ENCODE measurements at regions not wholly inside any gene's neighbourhood (a gene's known extent, or its start where the extent isn't known, plus 50 kb on each side); places are given as distances from the start of the nearest gene placed in this dataset.

GRCh38 chr2:212727751-212728150, 189.1 kb upstream of the ERBB4 start:
- TF ChIP-seq POLR2A (IDR thresholded peaks at IDR 0.05), result no peak
- no peak for TF ChIP-seq CTCF (IDR thresholded peaks at IDR 0.05)
- no peak for TF ChIP-seq POLR2AphosphoS5 (IDR thresholded peaks at IDR 0.05)
- TF ChIP-seq EP300 (IDR thresholded peaks at IDR 0.05), result no peak
